BE2C (cell line): ENCODE measurements at regions not wholly inside any gene's neighbourhood (a gene's known extent, or its start where the extent isn't known, plus 50 kb on each side); places are given as distances from the start of the nearest gene placed in this dataset.

Experiments
- DNase-seq: peaks from one replicate; pipeline ENCODE4 v3.0.0-alpha.2; 2020
- H3K27me3 ChIP-seq: fragments of 250-450 bp; sonication (Bioruptor Pico); 2 replicates; pipeline ENCODE4 v1.5.1; 2020; ENCODE audit warnings: mild to moderate bottlenecking
- H3K36me3 ChIP-seq: fragments of 250-450 bp; sonication (Bioruptor Pico); 2 replicates; pipeline ENCODE4 v1.5.1; 2020; ENCODE audit warnings: mild to moderate bottlenecking
- H3K4me1 ChIP-seq: fragments of 250-450 bp; sonication (Bioruptor Pico); 2 replicates; pipeline ENCODE4 v1.5.1; 2020
- H3K4me3 ChIP-seq: 2 replicates; pipeline ENCODE4 v1.5.1; 2011; ENCODE audit warnings: low read depth, low read length
- H3K9me3 ChIP-seq: fragments of 250-450 bp; sonication (Bioruptor Pico); 2 replicates; pipeline ENCODE4 v1.5.1; 2020
- CTCF ChIP-seq: IDR thresholded peaks from 2 replicates; pipeline ENCODE4 v1.5.1; 2012; ENCODE audit warnings: mild to moderate bottlenecking, low read depth, low read length

- no peaks in the 10 kb centered on the region for H3K36me3 ChIP-seq
- H3K4me1 ChIP-seq: no peaks in the 10 kb centered on the region
- TF ChIP-seq CTCF: no peak
- DNase-seq: no peak
- no peak overlapping the region for H3K4me3 ChIP-seq
- no peaks in the 10 kb centered on the region for H3K9me3 ChIP-seq
- no peaks in the 10 kb centered on the region for H3K27me3 ChIP-seq
Measured at GRCh38 chr15:93158097-93158900, 69.3 kb upstream of the RGMA start.

- no peaks in the 10 kb centered on the region for H3K36me3 ChIP-seq
- no peak overlapping the region for H3K4me3 ChIP-seq
- TF ChIP-seq CTCF: no peak
- no peaks in the 10 kb centered on the region for H3K4me1 ChIP-seq
- no peaks in the 10 kb centered on the region for H3K27me3 ChIP-seq
- DNase-seq: no peak
- no peaks in the 10 kb centered on the region for H3K9me3 ChIP-seq
Measured at GRCh38 chr15:93154666-93155065, 65.7 kb upstream of the RGMA start.

- DNase-seq: no peak
- H3K9me3 ChIP-seq: no peaks in the 10 kb centered on the region
- H3K27me3 ChIP-seq: no peaks in the 10 kb centered on the region
- no peak overlapping the region for H3K4me3 ChIP-seq
- TF ChIP-seq CTCF: no peak
- no peaks in the 10 kb centered on the region for H3K36me3 ChIP-seq
- H3K4me1 ChIP-seq: no peaks in the 10 kb centered on the region
Measured at GRCh38 chr15:93152951-93153350, 63.9 kb upstream of the RGMA start.

GRCh38 chr15:93152360-93152759 lies 63.3 kb upstream of the RGMA start:
- Histone ChIP-seq H3K4me3 (no peak overlapping the region), H3K9me3 (no peaks in the 10 kb centered on the region), H3K27me3 (no peaks in the 10 kb centered on the region), H3K4me1 (no peaks in the 10 kb centered on the region), H3K36me3 (no peaks in the 10 kb centered on the region)
- no peak for TF ChIP-seq CTCF
- no peak for DNase-seq

- Histone ChIP-seq H3K4me3 (no peak overlapping the region), H3K27me3 (no peaks in the 10 kb centered on the region), H3K9me3 (no peaks in the 10 kb centered on the region), H3K36me3 (no peaks in the 10 kb centered on the region), H3K4me1 (no peaks in the 10 kb centered on the region)
- no peak for TF ChIP-seq CTCF
- DNase-seq: no peak
Measured at GRCh38 chr15:93150910-93151881, 62.2 kb upstream of the RGMA start.
